NCI-H226 (cell line): ENCODE measurements at regions not wholly inside any gene's neighbourhood (a gene's known extent, or its start where the extent isn't known, plus 50 kb on each side); places are given as distances from the start of the nearest gene placed in this dataset.

Experiments
- DNase-seq: peaks from one replicate; pipeline ENCODE4 v3.0.0-alpha.2; 2015

- DNase-seq, result peak; percentile 43
Measured at GRCh38 chr16:27123795-27124409, 57.2 kb downstream of the C16orf82 start.

GRCh38 chr16:27127308-27127707 lies 60.6 kb downstream of the C16orf82 start:
- no peak for DNase-seq

- DNase-seq, result no peak
Measured at GRCh38 chr16:27129401-27129800, 62.7 kb downstream of the C16orf82 start.

GRCh38 chr16:27138257-27138656 lies 65.1 kb upstream of the KDM8 start:
- DNase-seq, result no peak

GRCh38 chr16:27145630-27146029 lies 57.7 kb upstream of the KDM8 start:
- DNase-seq, result no peak

DNA sequence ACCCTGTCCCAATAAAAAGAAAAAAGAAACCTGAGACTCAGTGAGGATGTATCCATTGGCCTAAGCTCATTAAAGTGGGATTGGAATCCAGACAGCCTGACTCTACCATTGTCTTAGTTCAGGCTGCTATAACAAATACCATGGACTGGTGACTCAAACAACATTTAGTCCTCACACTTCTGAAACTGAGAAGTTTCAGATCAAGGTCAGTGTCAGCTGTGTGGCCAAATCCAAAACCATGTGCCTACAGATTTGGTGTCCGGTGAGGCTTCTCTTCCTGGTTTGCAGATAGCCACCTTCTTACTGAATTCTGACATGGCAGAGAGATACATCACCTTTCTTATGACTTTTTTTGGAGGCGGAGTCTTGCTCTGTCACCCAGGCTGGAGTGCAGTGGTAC lies 53.3 kb upstream of the KDM8 start:
- no peak for DNase-seq

DNA sequence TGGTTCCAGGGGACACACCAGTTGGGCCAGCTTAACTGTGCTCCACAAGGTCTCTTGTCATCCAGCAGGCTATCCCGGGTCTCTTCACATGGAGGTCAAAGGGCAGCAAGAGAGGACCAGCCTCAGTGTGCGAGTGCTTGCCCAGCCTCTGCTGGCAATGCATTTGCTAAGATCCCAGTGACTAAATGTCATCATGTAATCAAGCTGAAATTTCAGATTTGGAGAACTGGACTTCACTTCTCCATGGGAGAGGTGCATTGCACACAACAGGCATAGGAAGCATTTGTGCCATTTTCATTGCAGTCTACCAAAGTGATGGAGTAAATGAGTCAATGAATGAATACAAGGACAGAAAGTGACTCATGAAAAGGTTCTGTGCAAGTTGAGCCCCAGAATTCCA lies 51.2 kb upstream of the KDM8 start:
- no peak for DNase-seq

DNA sequence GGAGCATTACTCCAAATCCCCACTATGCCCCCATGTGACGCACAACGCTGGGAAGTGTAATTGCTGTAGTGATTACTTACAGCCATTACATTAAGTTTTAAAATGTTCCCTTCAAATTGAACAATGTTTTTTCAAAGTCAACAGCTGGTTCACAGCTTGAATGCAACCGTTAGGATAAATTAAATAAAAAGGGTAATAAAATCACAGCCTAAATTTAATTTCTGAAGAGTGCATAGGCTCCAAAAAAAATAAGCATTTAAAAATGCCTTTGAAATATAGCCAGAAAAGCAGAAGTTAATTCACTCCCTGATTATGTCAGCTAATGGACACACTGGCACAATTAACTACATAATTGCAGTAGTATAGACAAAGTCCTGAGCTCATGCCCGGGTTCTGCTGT lies 50.5 kb upstream of the KDM8 start:
- DNase-seq, result no peak
